ENCODE measurements at regions not wholly inside any gene's neighbourhood (a gene's known extent, or its start where the extent isn't known, plus 50 kb on each side); places are given as distances from the start of the nearest gene placed in this dataset.

- H3K27me3 Mint-ChIP-seq (ENCODE audit: insufficient read depth, unreplicated experiment) = no peaks in the 10 kb centered on the region
- DNase-seq = peak; percentile 45 to 64
- Histone ChIP-seq H3K4me1 (peaks cover 12% of the 10 kb centered on the region), H3K9me3 (peaks cover 13% of the 10 kb centered on the region), H3K4me3 (ENCODE audit: low read depth, low read length) (no peak overlapping the region), H3K27me3 (replicated peaks; ENCODE audit: control insufficient read depth, insufficient read depth, low read length) (no peaks in the 10 kb centered on the region), H3K36me3 (ENCODE audit: control insufficient read depth, insufficient read depth, low read length) (no peaks in the 10 kb centered on the region)
- POLR2A ChIA-PET = no interaction called here
- intact Hi-C loops (cut with micrococcal nuclease; ENCODE audit: unreplicated experiment) = loop anchor here (5.0 kb wide), 1 partner anchor 78 kb away; no protein-coding TSS in a partner anchor
- no peaks in the 10 kb centered on the region for H3K4me1 Mint-ChIP-seq (ENCODE audit: low read depth, unreplicated experiment)
- peaks cover 29% of the 10 kb centered on the region for H3K9me3 Mint-ChIP-seq (ENCODE audit: unreplicated experiment)
- no peaks in the 10 kb centered on the region for H3K36me3 Mint-ChIP-seq (ENCODE audit: insufficient read depth, unreplicated experiment)
- peak overlapping the region; percentile 67 for H3K27ac Mint-ChIP-seq (ENCODE audit: unreplicated experiment)
- H3K4me3 Mint-ChIP-seq (ENCODE audit: unreplicated experiment) = no peak overlapping the region
- no peak for TF ChIP-seq CTCF (IDR thresholded peaks at IDR 0.05; ENCODE audit: insufficient read depth in 1 of 2, low read depth in 1 of 2, low read length in 1 of 2, severe bottlenecking in 1 of 2, unreplicated experiment in 1 of 2)
- BruUV-seq (replicated peaks) = no TSS peak
- CTCF ChIA-PET = interaction anchor here (0.6 kb wide), 1 partner anchor 11 kb away, joined by 4 read pairs; no protein-coding TSS in a partner anchor
These were observed 386.2 kb upstream of the ARHGEF26 start for GRCh38 chr3:153734777-153735551.

GRCh38 chr3:153740109-153740508 is 381.1 kb upstream of the ARHGEF26 start:
- H3K4me1 Mint-ChIP-seq (ENCODE audit: low read depth, unreplicated experiment) = no peaks in the 10 kb centered on the region
- H3K36me3 Mint-ChIP-seq (ENCODE audit: insufficient read depth, unreplicated experiment) = no peaks in the 10 kb centered on the region
- H3K27ac Mint-ChIP-seq (ENCODE audit: unreplicated experiment) = no peak overlapping the region
- H3K9me3 Mint-ChIP-seq (ENCODE audit: unreplicated experiment) = no peaks in the 10 kb centered on the region
- intact Hi-C loops (cut with micrococcal nuclease; ENCODE audit: unreplicated experiment) = no loop called here
- no peaks in the 10 kb centered on the region for H3K27me3 Mint-ChIP-seq (ENCODE audit: insufficient read depth, unreplicated experiment)
- no TSS peak for BruUV-seq (replicated peaks)
- POLR2A ChIA-PET = no interaction called here
- no peak for TF ChIP-seq CTCF (IDR thresholded peaks at IDR 0.05; ENCODE audit: insufficient read depth in 1 of 2, low read depth in 1 of 2, low read length in 1 of 2, severe bottlenecking in 1 of 2, unreplicated experiment in 1 of 2)
- H3K4me1 ChIP-seq = peaks cover 9% of the 10 kb centered on the region
- no peaks in the 10 kb centered on the region for H3K36me3 ChIP-seq (ENCODE audit: control insufficient read depth, insufficient read depth, low read length)
- H3K27me3 ChIP-seq (replicated peaks; ENCODE audit: control insufficient read depth, insufficient read depth, low read length) = no peaks in the 10 kb centered on the region
- H3K4me3 Mint-ChIP-seq (ENCODE audit: unreplicated experiment) = no peak overlapping the region
- CTCF ChIA-PET = no interaction called here
- no peak overlapping the region for H3K4me3 ChIP-seq (ENCODE audit: low read depth, low read length)
- no peaks in the 10 kb centered on the region for H3K9me3 ChIP-seq
- no peak for DNase-seq

GRCh38 chr3:153744889-153745288 is 376.3 kb upstream of the ARHGEF26 start:
- no peak overlapping the region for H3K4me3 Mint-ChIP-seq (ENCODE audit: unreplicated experiment)
- POLR2A ChIA-PET = no interaction called here
- Histone ChIP-seq H3K27me3 (replicated peaks; ENCODE audit: control insufficient read depth, insufficient read depth, low read length) (no peaks in the 10 kb centered on the region), H3K4me3 (ENCODE audit: low read depth, low read length) (no peak overlapping the region), H3K36me3 (ENCODE audit: control insufficient read depth, insufficient read depth, low read length) (no peaks in the 10 kb centered on the region), H3K4me1 (no peaks in the 10 kb centered on the region), H3K9me3 (no peaks in the 10 kb centered on the region)
- no peak for DNase-seq
- H3K4me1 Mint-ChIP-seq (ENCODE audit: low read depth, unreplicated experiment) = no peaks in the 10 kb centered on the region
- H3K9me3 Mint-ChIP-seq (ENCODE audit: unreplicated experiment) = no peaks in the 10 kb centered on the region
- CTCF ChIA-PET = no interaction called here
- peaks cover 3% of the 10 kb centered on the region for H3K27me3 Mint-ChIP-seq (ENCODE audit: insufficient read depth, unreplicated experiment)
- TF ChIP-seq CTCF (IDR thresholded peaks at IDR 0.05; ENCODE audit: insufficient read depth in 1 of 2, low read depth in 1 of 2, low read length in 1 of 2, severe bottlenecking in 1 of 2, unreplicated experiment in 1 of 2) = no peak
- no peaks in the 10 kb centered on the region for H3K36me3 Mint-ChIP-seq (ENCODE audit: insufficient read depth, unreplicated experiment)
- intact Hi-C loops (cut with micrococcal nuclease; ENCODE audit: unreplicated experiment) = no loop called here
- BruUV-seq (replicated peaks) = no TSS peak
- H3K27ac Mint-ChIP-seq (ENCODE audit: unreplicated experiment) = no peak overlapping the region

All from Caco-2 (cell line).